ENCODE measurements at regions not wholly inside any gene's neighbourhood (a gene's known extent, or its start where the extent isn't known, plus 50 kb on each side); places are given as distances from the start of the nearest gene placed in this dataset.

GRCh38 chr2:44850016-44850415 is 91.5 kb upstream of the SIX3 start:
- TF ChIP-seq POLR2A (IDR thresholded peaks at IDR 0.05; ENCODE audit: low read depth, low read length) (no peak), SPI1 (IDR thresholded peaks at IDR 0.05; ENCODE audit: low read depth, low read length) (no peak), TAF1 (IDR thresholded peaks at IDR 0.05; ENCODE audit: low read depth, low read length) (no peak), POLR2AphosphoS5 (IDR thresholded peaks at IDR 0.05; ENCODE audit: low read depth, low read length) (no peak), PAX5 (IDR thresholded peaks at IDR 0.05; ENCODE audit: insufficient read depth, low read length, severe bottlenecking) (no peak), POU2F2 (IDR thresholded peaks at IDR 0.05; ENCODE audit: low read depth, low read length) (no peak)
